ENCODE measurements at regions not wholly inside any gene's neighbourhood (a gene's known extent, or its start where the extent isn't known, plus 50 kb on each side); places are given as distances from the start of the nearest gene placed in this dataset.

DNA sequence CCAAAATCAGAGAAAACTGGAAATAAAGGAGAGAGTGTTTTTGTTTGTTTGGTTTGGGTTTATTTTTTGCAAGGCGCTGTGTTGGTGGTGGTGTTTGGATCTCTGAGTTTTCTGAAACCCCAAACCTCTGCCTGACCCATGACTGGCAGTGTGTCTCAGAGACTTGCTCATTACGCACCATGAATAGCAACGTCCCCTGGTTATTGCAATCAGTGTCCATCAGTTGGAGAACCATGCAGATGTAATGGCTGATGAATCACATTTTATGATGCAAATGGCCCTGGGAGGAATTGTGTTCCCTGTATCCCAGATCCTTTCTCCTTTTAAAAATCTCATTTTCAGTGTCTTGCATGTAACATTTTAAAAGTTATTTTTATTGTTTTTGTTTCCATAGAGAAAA is 362.8 kb downstream of the PMP22 start:
- peaks cover 7% of the 10 kb centered on the region; the same call in 1 of the 2 replicates for H3K9me3 ChIP-seq
- no peak overlapping the region for H3K4me2 ChIP-seq
- no peaks in the 10 kb centered on the region for H3K36me3 ChIP-seq
- TF ChIP-seq Cebpa-rat (IDR thresholded peaks at IDR 0.05), result no peak
- H3K27me3 ChIP-seq, result no peaks in the 10 kb centered on the region
- no peak overlapping the region for H3K4me3 ChIP-seq
- peaks cover 12% of the 10 kb centered on the region for H3K4me1 ChIP-seq
- no peaks in the 10 kb centered on the region for H4K20me1 ChIP-seq
- H3K9ac ChIP-seq, result no peak overlapping the region
- no peak overlapping the region for H3K27ac ChIP-seq

DNA sequence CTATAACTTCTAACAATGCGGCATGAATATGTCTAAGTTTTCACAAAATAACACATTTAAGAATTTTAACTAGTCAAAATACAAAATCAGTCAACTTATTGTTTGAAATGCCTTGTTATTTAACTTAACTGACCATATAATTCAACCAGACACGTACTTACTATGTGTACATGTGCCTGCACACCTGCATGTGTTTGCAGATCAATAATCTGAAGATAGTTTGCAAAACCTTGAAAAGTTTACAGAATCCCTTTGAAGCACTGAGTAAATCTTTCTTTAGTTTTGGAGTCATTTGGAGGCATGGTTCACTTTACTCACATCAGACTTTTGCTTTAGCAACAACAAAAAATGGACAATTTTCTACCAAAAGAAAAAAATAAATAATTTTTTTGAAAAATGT is 363.8 kb downstream of the PMP22 start:
- peaks cover 12% of the 10 kb centered on the region for H3K4me1 ChIP-seq
- H4K20me1 ChIP-seq, result no peaks in the 10 kb centered on the region
- H3K4me2 ChIP-seq, result no peak overlapping the region
- TF ChIP-seq Cebpa-rat (IDR thresholded peaks at IDR 0.05), result no peak
- H3K9ac ChIP-seq, result no peak overlapping the region
- H3K4me3 ChIP-seq, result no peak overlapping the region
- no peaks in the 10 kb centered on the region for H3K36me3 ChIP-seq
- H3K9me3 ChIP-seq, result peaks cover 7% of the 10 kb centered on the region; the same call in 1 of the 2 replicates
- no peak overlapping the region for H3K27ac ChIP-seq
- H3K27me3 ChIP-seq, result no peaks in the 10 kb centered on the region

DNA sequence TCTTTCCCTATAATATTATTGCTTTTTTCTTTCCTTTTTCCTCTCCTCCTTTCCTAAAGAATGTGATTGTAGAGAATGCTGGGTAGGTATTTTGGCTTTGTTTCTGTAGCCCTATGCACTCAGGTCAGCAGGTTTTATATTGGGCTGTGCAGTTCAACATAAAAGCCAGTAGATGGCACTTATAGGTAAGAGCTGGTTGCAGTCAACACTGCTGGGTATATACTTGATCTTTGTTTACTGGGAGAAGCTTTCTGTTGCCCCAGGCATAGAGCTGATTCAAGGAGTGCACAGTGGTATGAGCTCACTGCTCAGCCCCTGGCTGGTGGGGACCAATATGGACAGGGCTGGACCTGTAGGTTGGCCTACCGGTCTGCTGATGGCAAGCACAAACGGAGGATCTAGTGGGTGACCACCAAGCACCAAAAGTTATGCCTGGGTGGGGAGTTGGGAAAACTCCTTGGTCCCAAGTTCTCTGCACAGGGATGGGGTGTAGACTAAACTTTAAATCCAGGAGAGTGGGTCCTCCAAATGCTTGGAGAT is 378.9 kb downstream of the PMP22 start:
- H3K4me3 ChIP-seq, result no peak overlapping the region
- no peak overlapping the region for H3K9ac ChIP-seq
- H3K36me3 ChIP-seq, result no peaks in the 10 kb centered on the region
- no peak overlapping the region for H3K4me2 ChIP-seq
- H3K4me1 ChIP-seq, result no peaks in the 10 kb centered on the region
- H3K27ac ChIP-seq, result no peak overlapping the region
- H3K9me3 ChIP-seq, result peaks cover 39% of the 10 kb centered on the region
- TF ChIP-seq Cebpa-rat (IDR thresholded peaks at IDR 0.05), result no peak
- H3K27me3 ChIP-seq, result no peaks in the 10 kb centered on the region
- H4K20me1 ChIP-seq, result no peaks in the 10 kb centered on the region

DNA sequence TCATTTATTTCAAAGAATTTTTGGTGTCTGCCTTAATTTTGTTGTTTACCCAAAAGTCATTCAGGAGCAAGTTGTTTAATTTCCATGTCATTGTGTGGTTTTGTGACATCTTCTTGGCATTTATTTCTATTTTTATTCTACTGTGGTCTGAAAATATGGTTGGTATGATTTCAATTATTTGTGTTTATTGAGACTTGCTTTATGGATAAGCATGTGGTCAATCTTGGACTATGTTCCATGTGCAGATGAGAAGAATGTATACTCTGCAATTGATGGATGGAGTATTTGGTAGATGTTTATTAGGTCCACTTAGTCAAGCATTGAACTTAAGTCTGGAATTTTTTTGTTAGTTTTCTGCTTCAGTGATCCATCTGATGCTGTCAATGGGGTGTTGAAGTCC is 383.0 kb downstream of the PMP22 start:
- Histone ChIP-seq H3K36me3 (no peaks in the 10 kb centered on the region), H3K9ac (no peak overlapping the region), H3K9me3 (peaks cover 35% of the 10 kb centered on the region), H3K4me3 (no peak overlapping the region), H3K27me3 (no peaks in the 10 kb centered on the region), H3K27ac (no peak overlapping the region), H3K4me1 (no peaks in the 10 kb centered on the region), H3K4me2 (no peak overlapping the region), H4K20me1 (no peaks in the 10 kb centered on the region)
- no peak for TF ChIP-seq Cebpa-rat (IDR thresholded peaks at IDR 0.05)

DNA sequence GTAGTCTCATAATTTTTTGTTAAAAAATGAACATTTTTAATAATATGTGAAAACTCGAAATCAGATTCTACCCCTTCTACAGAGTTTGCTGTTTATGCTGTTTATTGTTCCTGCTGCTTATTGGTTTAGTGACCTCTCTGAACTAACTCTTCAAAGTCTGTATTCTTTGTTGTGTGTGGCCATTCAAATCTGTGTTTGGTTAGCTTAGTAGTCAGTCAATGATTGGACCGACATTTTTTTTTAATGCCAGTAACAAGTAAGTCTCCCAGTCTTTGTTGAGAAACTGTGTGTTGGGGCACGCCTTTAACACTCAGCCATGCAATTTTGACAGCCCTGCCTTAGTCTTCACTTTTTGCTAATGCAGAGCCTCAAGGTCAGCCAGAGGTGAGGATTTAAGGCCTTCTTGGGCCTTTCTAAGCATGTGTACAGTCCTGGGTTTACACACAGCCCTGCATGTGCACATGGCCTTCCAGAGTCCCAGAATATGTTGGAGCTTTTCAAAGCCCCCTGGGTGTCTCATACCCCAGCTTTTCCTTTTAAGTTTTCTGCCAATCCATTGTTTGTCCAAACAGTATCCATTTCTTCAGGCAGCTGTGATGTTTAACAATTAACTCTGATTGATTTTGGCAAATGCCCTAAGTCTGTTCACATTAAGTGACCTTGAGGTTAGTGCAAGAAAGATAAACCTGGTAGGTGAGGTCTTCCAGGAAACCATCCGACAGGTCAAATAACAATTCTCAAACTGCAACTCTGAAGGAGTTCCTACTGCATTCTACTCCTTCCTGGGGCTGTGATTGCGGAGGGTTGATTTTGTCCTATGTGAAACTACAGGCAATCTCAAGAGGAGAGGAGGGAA is 389.3 kb downstream of the PMP22 start:
- Histone ChIP-seq H3K9ac (no peak overlapping the region), H4K20me1 (no peaks in the 10 kb centered on the region), H3K4me3 (no peak overlapping the region), H3K27me3 (no peaks in the 10 kb centered on the region), H3K36me3 (no peaks in the 10 kb centered on the region), H3K4me1 (no peaks in the 10 kb centered on the region), H3K4me2 (no peak overlapping the region), H3K27ac (no peak overlapping the region), H3K9me3 (no peaks in the 10 kb centered on the region)
- TF ChIP-seq Cebpa-rat (IDR thresholded peaks at IDR 0.05), result no peak

DNA sequence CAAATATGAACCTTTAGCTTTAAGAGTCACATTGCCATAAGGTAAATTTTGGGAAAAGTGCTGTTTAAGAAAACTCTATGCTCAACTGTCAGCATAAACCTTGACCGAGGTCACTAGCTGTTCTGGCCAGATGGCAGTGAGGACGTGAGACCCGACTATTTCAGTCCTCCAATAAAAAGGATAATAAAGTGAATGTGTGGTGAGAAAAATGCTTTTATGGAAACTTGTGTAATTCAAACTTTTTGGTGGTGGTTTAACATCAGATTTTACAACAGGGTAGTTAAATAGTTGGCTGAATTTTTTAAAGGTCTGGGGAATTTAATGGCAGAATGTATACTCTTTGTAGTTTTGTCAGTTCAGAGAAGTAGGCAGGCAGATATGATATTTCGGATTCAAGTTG is 391.1 kb downstream of the PMP22 start:
- H3K9ac ChIP-seq, result no peak overlapping the region
- no peaks in the 10 kb centered on the region for H4K20me1 ChIP-seq
- H3K27ac ChIP-seq, result no peak overlapping the region
- no peak overlapping the region for H3K4me2 ChIP-seq
- no peak for TF ChIP-seq Cebpa-rat (IDR thresholded peaks at IDR 0.05)
- H3K27me3 ChIP-seq, result no peaks in the 10 kb centered on the region
- H3K4me1 ChIP-seq, result no peaks in the 10 kb centered on the region
- H3K36me3 ChIP-seq, result no peaks in the 10 kb centered on the region
- no peaks in the 10 kb centered on the region for H3K9me3 ChIP-seq
- H3K4me3 ChIP-seq, result no peak overlapping the region

DNA sequence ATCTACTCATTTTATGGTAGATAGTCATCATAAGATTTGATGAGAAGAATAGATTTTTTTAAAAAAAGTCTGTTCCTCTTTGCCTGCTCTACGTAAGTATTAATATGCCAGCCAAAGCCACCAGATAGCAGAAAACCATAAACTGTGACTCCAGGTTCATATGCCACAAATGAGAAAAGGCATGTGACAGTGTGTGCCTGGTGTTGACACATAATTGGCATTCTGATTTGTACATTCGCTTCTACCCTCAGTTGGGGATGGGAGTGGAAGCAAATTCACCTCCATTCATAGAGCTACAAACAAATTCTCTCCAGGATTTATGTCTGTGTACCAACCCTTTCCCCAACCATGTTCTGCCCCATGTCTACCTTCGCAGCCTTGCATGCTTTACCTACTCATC is 391.6 kb downstream of the PMP22 start:
- no peak overlapping the region for H3K4me2 ChIP-seq
- no peak overlapping the region for H3K4me3 ChIP-seq
- no peaks in the 10 kb centered on the region for H3K4me1 ChIP-seq
- no peaks in the 10 kb centered on the region for H4K20me1 ChIP-seq
- H3K27ac ChIP-seq, result no peak overlapping the region
- no peaks in the 10 kb centered on the region for H3K27me3 ChIP-seq
- no peaks in the 10 kb centered on the region for H3K9me3 ChIP-seq
- no peak for TF ChIP-seq Cebpa-rat (IDR thresholded peaks at IDR 0.05)
- H3K9ac ChIP-seq, result no peak overlapping the region
- no peaks in the 10 kb centered on the region for H3K36me3 ChIP-seq

DNA sequence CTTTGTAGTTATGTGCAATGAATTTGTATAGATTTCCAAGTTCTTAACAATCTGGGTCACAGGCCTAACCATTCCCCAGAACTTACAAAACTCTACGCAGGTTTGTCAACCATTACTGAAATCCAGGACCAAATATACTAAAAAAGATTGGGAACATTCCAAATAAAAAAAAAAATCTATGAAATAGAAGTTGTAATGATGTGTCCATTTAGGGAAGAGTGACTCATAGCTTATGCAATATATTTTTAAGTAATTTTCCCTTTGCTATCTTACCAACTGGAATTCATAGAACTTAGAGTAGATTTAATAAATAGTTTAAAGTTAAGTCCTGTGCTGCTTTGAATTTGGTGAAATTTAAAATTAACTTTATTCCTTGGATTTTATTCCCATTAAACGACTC is 393.2 kb downstream of the PMP22 start:
- no peaks in the 10 kb centered on the region for H3K36me3 ChIP-seq
- H3K9ac ChIP-seq, result no peak overlapping the region
- H3K27ac ChIP-seq, result no peak overlapping the region
- H3K4me2 ChIP-seq, result no peak overlapping the region
- TF ChIP-seq Cebpa-rat (IDR thresholded peaks at IDR 0.05), result no peak
- H4K20me1 ChIP-seq, result no peaks in the 10 kb centered on the region
- no peaks in the 10 kb centered on the region for H3K4me1 ChIP-seq
- no peaks in the 10 kb centered on the region for H3K27me3 ChIP-seq
- no peak overlapping the region for H3K4me3 ChIP-seq
- H3K9me3 ChIP-seq, result no peaks in the 10 kb centered on the region

DNA sequence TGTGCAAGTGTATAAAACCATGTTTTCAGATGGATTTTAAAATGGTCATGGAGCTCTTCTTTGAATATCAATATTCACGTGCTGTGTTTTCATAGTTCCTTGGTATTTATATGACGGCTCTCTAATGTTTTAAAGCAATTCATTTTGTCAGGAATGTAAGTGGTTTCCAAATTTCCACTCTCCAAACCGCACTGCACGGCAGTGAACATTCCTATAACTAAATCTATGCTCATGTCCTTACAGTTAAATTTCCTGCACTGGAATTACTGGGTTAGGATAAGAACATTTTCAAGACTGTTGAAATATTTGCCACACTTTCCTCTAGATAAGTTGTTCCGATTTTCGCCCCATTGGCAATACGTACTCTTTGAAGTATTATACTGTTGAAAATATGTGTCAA is 398.9 kb downstream of the PMP22 start:
- Histone ChIP-seq H3K4me3 (no peak overlapping the region), H3K4me1 (no peaks in the 10 kb centered on the region), H3K27ac (no peak overlapping the region), H3K36me3 (no peaks in the 10 kb centered on the region), H4K20me1 (no peaks in the 10 kb centered on the region), H3K27me3 (no peaks in the 10 kb centered on the region), H3K9me3 (no peaks in the 10 kb centered on the region), H3K4me2 (no peak overlapping the region), H3K9ac (no peak overlapping the region)
- no peak for TF ChIP-seq Cebpa-rat (IDR thresholded peaks at IDR 0.05)

DNA sequence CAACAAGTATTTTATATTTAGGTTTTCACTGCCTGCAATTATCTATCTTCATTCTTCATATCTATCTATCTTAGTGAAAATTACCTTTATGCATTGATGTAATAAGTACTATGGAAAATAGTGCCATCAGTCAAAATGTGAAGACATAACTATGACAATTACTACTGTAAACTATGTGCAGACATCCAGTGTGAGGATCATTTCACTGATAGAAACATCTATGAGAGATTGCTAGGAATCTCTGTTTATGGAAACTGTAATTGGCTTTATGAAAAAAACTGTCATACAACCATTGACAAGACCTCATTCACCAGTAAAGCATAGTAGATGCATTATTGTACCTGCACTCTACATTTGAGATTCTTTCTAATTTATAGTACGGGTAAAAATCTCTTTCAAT is 401.0 kb downstream of the PMP22 start:
- no peak overlapping the region for H3K9ac ChIP-seq
- H3K9me3 ChIP-seq, result no peaks in the 10 kb centered on the region
- no peak overlapping the region for H3K4me3 ChIP-seq
- no peak overlapping the region for H3K4me2 ChIP-seq
- H3K36me3 ChIP-seq, result no peaks in the 10 kb centered on the region
- no peak for TF ChIP-seq Cebpa-rat (IDR thresholded peaks at IDR 0.05)
- H3K27ac ChIP-seq, result no peak overlapping the region
- no peaks in the 10 kb centered on the region for H4K20me1 ChIP-seq
- no peaks in the 10 kb centered on the region for H3K4me1 ChIP-seq
- H3K27me3 ChIP-seq, result no peaks in the 10 kb centered on the region
